ENCODE measurements at regions not wholly inside any gene's neighbourhood (a gene's known extent, or its start where the extent isn't known, plus 50 kb on each side); places are given as distances from the start of the nearest gene placed in this dataset.

DNA sequence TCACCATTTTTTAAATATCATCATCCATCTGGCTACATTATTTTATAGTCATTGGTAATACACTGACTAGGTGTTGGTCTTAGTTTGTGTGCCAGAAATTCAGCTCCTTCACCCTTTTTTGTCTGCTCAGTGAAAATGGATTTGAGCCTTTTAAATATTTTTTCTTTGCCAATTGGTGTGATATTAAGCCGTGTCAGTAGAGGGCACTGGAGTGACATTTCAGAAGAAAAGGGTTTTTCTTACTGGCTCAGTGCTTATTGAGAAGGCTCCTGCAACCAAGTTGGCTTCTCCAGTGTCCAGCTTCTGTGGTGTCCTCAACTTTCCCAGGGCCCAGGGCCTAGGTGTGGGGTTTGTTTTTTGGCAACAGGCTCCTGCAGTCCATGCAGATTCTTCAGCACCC lies 546.6 kb downstream of the DACH1 start:
- Histone ChIP-seq H3K9me3 (ENCODE audit: control insufficient read depth in 2 of 2, insufficient read depth in 1 of 2, low read depth in 1 of 2, low read length in 1 of 2) (peaks cover 0 to 3% of the 10 kb centered on the region in 2 donors), H3K4me1 (ENCODE audit: control insufficient read depth in 3 of 3, insufficient read depth in 2 of 3, low read depth in 1 of 3, low read length in 2 of 3) (no peaks in the 10 kb centered on the region), H3K36me3 (ENCODE audit: control insufficient read depth in 3 of 3, insufficient read depth in 2 of 3, low read depth in 1 of 3, low read length in 3 of 3) (no peaks in the 10 kb centered on the region), H3K27me3 (ENCODE audit: control insufficient read depth in 3 of 3, insufficient read depth in 3 of 3, low read length in 3 of 3) (no peaks in the 10 kb centered on the region), H3K27ac (ENCODE audit: low read depth in 1 of 3, low read length in 2 of 3) (no peak overlapping the region), H3K4me3 (ENCODE audit: low read depth in 1 of 3, low read length in 3 of 3) (no peak overlapping the region)
- WGBS, 3 donors = 69 to 85% (median 70%) methylated on average over 1 of the region's 1 CpG
- FAIRE-seq (no peak), DNase-seq (peak; percentile 34 to 55)

DNA sequence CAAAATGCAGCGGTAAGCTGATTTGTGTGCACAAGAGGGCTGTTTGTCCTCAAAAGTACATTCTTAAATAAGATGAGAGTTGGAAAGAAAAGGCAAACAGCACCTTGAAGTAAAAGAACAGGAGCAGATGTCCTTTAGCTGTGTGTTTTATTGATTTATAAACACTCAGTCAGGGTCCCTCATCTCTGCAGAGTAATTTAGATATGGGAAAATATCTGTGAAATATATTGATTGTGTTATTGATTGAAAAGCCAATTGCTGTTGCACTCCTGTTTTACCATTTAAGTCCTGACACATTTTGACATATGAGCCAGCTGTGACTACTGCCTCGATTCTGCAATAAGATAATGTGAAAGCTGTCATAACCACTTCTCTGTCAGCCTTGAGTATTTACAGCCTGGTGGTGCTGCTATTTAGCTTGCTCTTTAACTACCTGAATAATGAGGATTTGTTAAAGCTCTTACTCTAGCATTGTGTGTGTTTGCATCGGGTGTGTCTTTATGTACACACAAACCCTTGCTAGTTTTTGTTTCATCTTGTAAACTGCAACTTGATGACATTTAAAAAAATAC lies 550.1 kb downstream of the DACH1 start:
- Histone ChIP-seq H3K4me1 (ENCODE audit: control insufficient read depth in 3 of 3, insufficient read depth in 2 of 3, low read depth in 1 of 3, low read length in 2 of 3) (no peaks in the 10 kb centered on the region), H3K9me3 (ENCODE audit: control insufficient read depth in 2 of 2, insufficient read depth in 1 of 2, low read depth in 1 of 2, low read length in 1 of 2) (peaks cover 0 to 3% of the 10 kb centered on the region in 2 donors), H3K4me3 (ENCODE audit: low read depth in 1 of 3, low read length in 3 of 3) (no peak overlapping the region), H3K36me3 (ENCODE audit: control insufficient read depth in 3 of 3, insufficient read depth in 2 of 3, low read depth in 1 of 3, low read length in 3 of 3) (no peaks in the 10 kb centered on the region), H3K27ac (ENCODE audit: low read depth in 1 of 3, low read length in 2 of 3) (no peak overlapping the region), H3K27me3 (ENCODE audit: control insufficient read depth in 3 of 3, insufficient read depth in 3 of 3, low read length in 3 of 3) (no peaks in the 10 kb centered on the region)
- FAIRE-seq = no peak
- WGBS, 3 donors = 39 to 49% (median 39%) methylated on average over 3 of the region's 3 CpGs
- peak; percentile 14 to 22 for DNase-seq

DNA sequence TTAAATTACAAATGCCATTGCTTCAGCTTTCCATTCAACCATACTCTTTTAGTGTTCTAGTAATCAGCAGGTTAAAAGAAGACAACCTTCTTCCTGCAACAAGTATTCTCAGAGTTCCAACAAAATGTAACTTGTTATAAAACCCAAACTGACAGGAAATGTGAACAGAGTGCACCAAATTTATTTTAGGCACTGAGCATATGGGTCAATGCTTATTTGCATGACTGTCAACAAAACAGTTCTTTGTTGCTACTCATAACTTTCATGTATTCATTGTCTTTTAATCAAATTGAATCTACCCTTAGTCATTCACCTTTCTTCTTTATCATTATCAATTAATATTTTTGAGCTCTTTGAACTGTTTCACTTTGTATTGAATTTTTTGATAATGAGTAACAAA lies 554.1 kb downstream of the DACH1 start:
- H3K4me1 ChIP-seq (ENCODE audit: control insufficient read depth in 3 of 3, insufficient read depth in 2 of 3, low read depth in 1 of 3, low read length in 2 of 3) = no peaks in the 10 kb centered on the region
- no peaks in the 10 kb centered on the region for H3K9me3 ChIP-seq (ENCODE audit: control insufficient read depth in 2 of 2, insufficient read depth in 1 of 2, low read depth in 1 of 2, low read length in 1 of 2)
- FAIRE-seq (no peak), DNase-seq (no peak)
- H3K27ac ChIP-seq (ENCODE audit: low read depth in 1 of 3, low read length in 2 of 3) = no peak overlapping the region
- no peak overlapping the region for H3K4me3 ChIP-seq (ENCODE audit: low read depth in 1 of 3, low read length in 3 of 3)
- no peaks in the 10 kb centered on the region for H3K27me3 ChIP-seq (ENCODE audit: control insufficient read depth in 3 of 3, insufficient read depth in 3 of 3, low read length in 3 of 3)
- H3K36me3 ChIP-seq (ENCODE audit: control insufficient read depth in 3 of 3, insufficient read depth in 2 of 3, low read depth in 1 of 3, low read length in 3 of 3) = no peaks in the 10 kb centered on the region

DNA sequence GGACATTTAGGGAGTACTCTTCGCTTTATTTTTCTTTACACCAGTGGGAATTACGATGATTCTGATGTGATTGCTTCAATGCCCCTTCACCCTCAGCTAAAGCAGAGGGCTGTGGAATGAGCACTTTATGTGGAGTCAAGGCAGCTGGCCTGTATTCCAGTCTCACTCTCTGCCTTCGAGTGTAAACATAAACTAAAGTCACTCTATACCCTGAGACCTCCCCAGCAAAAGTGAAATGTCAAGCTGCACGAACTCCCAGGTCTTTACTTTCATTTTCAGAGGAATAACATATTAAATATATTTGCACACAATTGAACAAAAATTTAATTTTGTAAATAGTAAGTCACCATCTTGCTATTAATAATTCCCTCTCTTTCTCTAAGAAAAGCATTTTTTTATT lies 557.1 kb downstream of the DACH1 start:
- DNase-seq = no peak
- Histone ChIP-seq H3K4me1 (ENCODE audit: control insufficient read depth in 3 of 3, insufficient read depth in 2 of 3, low read depth in 1 of 3, low read length in 2 of 3) (no peaks in the 10 kb centered on the region), H3K27me3 (ENCODE audit: control insufficient read depth in 3 of 3, insufficient read depth in 3 of 3, low read length in 3 of 3) (no peaks in the 10 kb centered on the region), H3K27ac (ENCODE audit: low read depth in 1 of 3, low read length in 2 of 3) (no peak overlapping the region), H3K36me3 (ENCODE audit: control insufficient read depth in 3 of 3, insufficient read depth in 2 of 3, low read depth in 1 of 3, low read length in 3 of 3) (no peaks in the 10 kb centered on the region), H3K4me3 (ENCODE audit: low read depth in 1 of 3, low read length in 3 of 3) (no peak overlapping the region), H3K9me3 (ENCODE audit: control insufficient read depth in 2 of 2, insufficient read depth in 1 of 2, low read depth in 1 of 2, low read length in 1 of 2) (no peaks in the 10 kb centered on the region)
- FAIRE-seq = no peak
- WGBS, 3 donors = 57 to 67% (median 58%) methylated on average over 4 of the region's 4 CpGs

DNA sequence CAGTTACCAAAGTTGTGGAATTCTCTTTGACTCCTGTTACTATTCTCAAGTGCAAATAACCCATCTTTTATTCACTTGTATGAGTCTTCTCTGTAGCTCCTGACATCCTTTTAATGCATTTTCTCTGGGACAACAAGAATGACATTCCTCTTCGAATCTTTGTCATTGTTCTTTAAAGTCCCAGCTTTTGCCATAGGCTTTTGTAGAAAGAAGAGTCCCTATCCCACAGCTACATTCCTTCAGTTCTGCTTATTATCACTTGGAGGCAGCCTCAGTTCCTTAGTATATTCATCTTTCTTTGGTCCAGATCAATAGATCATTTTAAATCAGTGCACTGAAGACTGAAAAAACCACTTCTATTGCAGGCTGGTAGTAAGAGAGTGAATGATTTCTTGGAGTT lies 560.2 kb downstream of the DACH1 start:
- Histone ChIP-seq H3K27me3 (ENCODE audit: control insufficient read depth in 3 of 3, insufficient read depth in 3 of 3, low read length in 3 of 3) (no peaks in the 10 kb centered on the region), H3K4me3 (ENCODE audit: low read depth in 1 of 3, low read length in 3 of 3) (no peak overlapping the region), H3K36me3 (ENCODE audit: control insufficient read depth in 3 of 3, insufficient read depth in 2 of 3, low read depth in 1 of 3, low read length in 3 of 3) (no peaks in the 10 kb centered on the region), H3K4me1 (ENCODE audit: control insufficient read depth in 3 of 3, insufficient read depth in 2 of 3, low read depth in 1 of 3, low read length in 2 of 3) (no peaks in the 10 kb centered on the region), H3K9me3 (ENCODE audit: control insufficient read depth in 2 of 2, insufficient read depth in 1 of 2, low read depth in 1 of 2, low read length in 1 of 2) (no peaks in the 10 kb centered on the region), H3K27ac (ENCODE audit: low read depth in 1 of 3, low read length in 2 of 3) (no peak overlapping the region)
- DNase-seq = no peak
- FAIRE-seq = no peak
- 63 to 85% (median 83%) methylated on average over 1 of the region's 1 CpG for WGBS, 3 donors

DNA sequence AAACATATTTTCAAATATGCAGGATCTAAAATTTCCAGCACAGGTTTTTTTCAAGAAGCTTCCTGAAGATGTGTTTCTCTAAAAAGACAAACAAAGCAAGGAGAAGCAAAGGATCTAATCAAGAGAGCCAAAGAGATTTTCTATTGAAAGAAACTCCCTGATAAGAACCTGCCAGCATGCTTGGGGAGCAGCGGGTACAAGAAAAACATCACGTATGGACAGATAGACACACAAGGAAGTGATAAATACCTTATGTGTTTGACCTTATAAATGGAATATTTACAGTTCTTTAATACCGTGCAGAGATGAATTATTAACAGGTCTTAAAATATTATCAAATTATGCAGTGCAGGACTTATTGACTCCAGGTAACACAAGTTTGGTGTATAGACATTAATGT lies 562.1 kb downstream of the DACH1 start:
- DNase-seq = peak in 1 of 2 donors; percentile 57
- Histone ChIP-seq H3K27ac (ENCODE audit: low read depth in 1 of 3, low read length in 2 of 3) (no peak overlapping the region), H3K36me3 (ENCODE audit: control insufficient read depth in 3 of 3, insufficient read depth in 2 of 3, low read depth in 1 of 3, low read length in 3 of 3) (no peaks in the 10 kb centered on the region), H3K4me1 (ENCODE audit: control insufficient read depth in 3 of 3, insufficient read depth in 2 of 3, low read depth in 1 of 3, low read length in 2 of 3) (no peaks in the 10 kb centered on the region), H3K9me3 (ENCODE audit: control insufficient read depth in 2 of 2, insufficient read depth in 1 of 2, low read depth in 1 of 2, low read length in 1 of 2) (no peaks in the 10 kb centered on the region), H3K27me3 (ENCODE audit: control insufficient read depth in 3 of 3, insufficient read depth in 3 of 3, low read length in 3 of 3) (no peaks in the 10 kb centered on the region), H3K4me3 (ENCODE audit: low read depth in 1 of 3, low read length in 3 of 3) (no peak overlapping the region)
- FAIRE-seq = peak; percentile 44
- 12 to 45% (median 24%) methylated on average over 3 of the region's 3 CpGs for WGBS, 3 donors

DNA sequence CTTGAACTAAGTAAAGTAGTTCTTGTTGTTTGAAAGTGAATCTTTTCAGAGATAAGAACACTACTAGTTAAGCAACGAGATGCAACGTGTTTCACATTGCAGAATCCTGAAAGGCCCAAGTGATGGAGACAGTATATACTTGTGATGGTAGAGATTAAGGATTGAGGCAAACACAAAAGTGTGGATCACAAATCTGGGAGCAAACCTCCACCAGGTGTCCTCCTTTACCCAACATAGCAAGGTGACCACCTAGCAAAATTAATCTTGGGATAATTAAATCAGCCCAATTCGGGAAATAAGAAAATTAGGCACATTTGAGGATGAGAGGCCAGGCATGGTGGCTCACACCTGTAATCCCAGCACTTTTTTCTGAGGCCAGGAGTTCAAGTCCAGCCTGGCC lies 563.9 kb downstream of the DACH1 start:
- Histone ChIP-seq H3K27ac (ENCODE audit: low read depth in 1 of 3, low read length in 2 of 3) (no peak overlapping the region), H3K9me3 (ENCODE audit: control insufficient read depth in 2 of 2, insufficient read depth in 1 of 2, low read depth in 1 of 2, low read length in 1 of 2) (no peaks in the 10 kb centered on the region), H3K4me1 (ENCODE audit: control insufficient read depth in 3 of 3, insufficient read depth in 2 of 3, low read depth in 1 of 3, low read length in 2 of 3) (no peaks in the 10 kb centered on the region), H3K36me3 (ENCODE audit: control insufficient read depth in 3 of 3, insufficient read depth in 2 of 3, low read depth in 1 of 3, low read length in 3 of 3) (no peaks in the 10 kb centered on the region), H3K4me3 (ENCODE audit: low read depth in 1 of 3, low read length in 3 of 3) (no peak overlapping the region), H3K27me3 (ENCODE audit: control insufficient read depth in 3 of 3, insufficient read depth in 3 of 3, low read length in 3 of 3) (no peaks in the 10 kb centered on the region)
- DNase-seq (no peak), FAIRE-seq (no peak)
- 39 to 64% (median 55%) methylated on average over 3 of the region's 3 CpGs for WGBS, 3 donors

DNA sequence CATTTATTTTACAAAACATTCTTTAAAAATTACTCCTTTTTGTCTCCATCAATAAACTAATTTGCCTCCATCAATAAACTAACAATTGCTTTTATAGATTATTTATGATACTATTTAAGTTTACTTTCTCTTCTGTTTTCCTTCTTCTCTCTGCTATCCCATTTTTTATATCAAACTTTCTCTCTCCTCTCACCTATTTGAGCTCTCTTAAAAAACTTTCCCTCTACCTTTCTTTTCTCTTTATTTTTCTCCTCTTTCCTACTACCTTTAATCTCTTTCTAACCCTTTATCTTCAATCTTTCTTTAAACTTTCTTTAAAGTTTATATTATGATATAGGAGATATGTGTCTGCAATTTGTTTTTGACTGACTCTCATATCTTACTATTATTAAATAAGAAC lies 566.4 kb downstream of the DACH1 start:
- peaks cover 0 to 4% of the 10 kb centered on the region in 2 donors for H3K9me3 ChIP-seq (ENCODE audit: control insufficient read depth in 2 of 2, insufficient read depth in 1 of 2, low read depth in 1 of 2, low read length in 1 of 2)
- no peak for FAIRE-seq
- H3K4me3 ChIP-seq (ENCODE audit: low read depth in 1 of 3, low read length in 3 of 3) = no peak overlapping the region
- no peak for DNase-seq
- no peak overlapping the region for H3K27ac ChIP-seq (ENCODE audit: low read depth in 1 of 3, low read length in 2 of 3)
- H3K4me1 ChIP-seq (ENCODE audit: control insufficient read depth in 3 of 3, insufficient read depth in 2 of 3, low read depth in 1 of 3, low read length in 2 of 3) = no peaks in the 10 kb centered on the region
- no peaks in the 10 kb centered on the region for H3K36me3 ChIP-seq (ENCODE audit: control insufficient read depth in 3 of 3, insufficient read depth in 2 of 3, low read depth in 1 of 3, low read length in 3 of 3)
- H3K27me3 ChIP-seq (ENCODE audit: control insufficient read depth in 3 of 3, insufficient read depth in 3 of 3, low read length in 3 of 3) = no peaks in the 10 kb centered on the region

DNA sequence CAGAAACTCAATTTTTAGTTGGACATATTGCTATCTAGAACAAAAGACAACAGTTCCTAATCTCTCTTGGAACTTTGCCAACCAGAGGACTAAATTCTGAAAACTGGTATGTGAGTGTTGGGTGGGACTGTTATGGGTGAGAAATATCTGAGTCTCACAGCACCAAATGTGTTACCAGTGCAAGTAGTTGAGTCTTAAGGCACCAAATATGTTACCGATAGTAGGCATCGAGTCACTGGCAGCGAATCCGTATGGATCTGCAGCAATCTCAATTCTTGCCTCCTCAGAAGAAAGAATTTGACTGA lies 575.2 kb downstream of the DACH1 start:
- Histone ChIP-seq H3K27ac (ENCODE audit: low read depth in 1 of 3, low read length in 2 of 3) (peak overlapping the region in 1 of 3 donors; percentile 57), H3K4me1 (ENCODE audit: control insufficient read depth in 3 of 3, insufficient read depth in 2 of 3, low read depth in 1 of 3, low read length in 2 of 3) (peaks cover 0 to 5% (median 0%) of the 10 kb centered on the region in 3 donors), H3K9me3 (ENCODE audit: control insufficient read depth in 2 of 2, insufficient read depth in 1 of 2, low read depth in 1 of 2, low read length in 1 of 2) (no peaks in the 10 kb centered on the region), H3K36me3 (ENCODE audit: control insufficient read depth in 3 of 3, insufficient read depth in 2 of 3, low read depth in 1 of 3, low read length in 3 of 3) (no peaks in the 10 kb centered on the region), H3K27me3 (ENCODE audit: control insufficient read depth in 3 of 3, insufficient read depth in 3 of 3, low read length in 3 of 3) (no peaks in the 10 kb centered on the region), H3K4me3 (ENCODE audit: low read depth in 1 of 3, low read length in 3 of 3) (no peak overlapping the region)
- FAIRE-seq (no peak), DNase-seq (no peak)
- 98 to 100% (median 98%) methylated on average over 4 of the region's 4 CpGs for WGBS, 3 donors
